ENCODE measurements at regions not wholly inside any gene's neighbourhood (a gene's known extent, or its start where the extent isn't known, plus 50 kb on each side); places are given as distances from the start of the nearest gene placed in this dataset.
"Not testable (repeated sequence)": the region's sequence is repeated elsewhere in the genome, so short reads cannot be mapped to it uniquely, and the experiment has no call there.

DNA sequence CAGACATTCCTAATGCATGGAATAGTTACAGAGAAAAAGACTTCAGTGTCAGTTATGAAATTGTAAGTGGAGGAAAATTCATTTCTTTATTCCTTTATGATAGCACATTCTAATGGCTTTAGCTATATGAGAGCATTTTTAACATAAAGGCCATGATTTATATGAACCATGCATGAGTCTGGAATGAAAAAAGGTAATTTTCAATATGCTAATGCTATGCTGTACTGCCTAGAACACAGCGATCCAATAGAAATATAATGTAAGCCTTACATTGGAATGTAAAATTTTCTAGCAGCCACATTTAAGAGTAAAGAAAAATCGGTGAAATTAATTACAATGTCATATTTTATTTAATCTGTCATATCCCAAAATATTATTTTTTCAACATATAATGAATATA lies 932.0 kb downstream of the C4orf33 start:
- DNase-seq, result no peak

DNA sequence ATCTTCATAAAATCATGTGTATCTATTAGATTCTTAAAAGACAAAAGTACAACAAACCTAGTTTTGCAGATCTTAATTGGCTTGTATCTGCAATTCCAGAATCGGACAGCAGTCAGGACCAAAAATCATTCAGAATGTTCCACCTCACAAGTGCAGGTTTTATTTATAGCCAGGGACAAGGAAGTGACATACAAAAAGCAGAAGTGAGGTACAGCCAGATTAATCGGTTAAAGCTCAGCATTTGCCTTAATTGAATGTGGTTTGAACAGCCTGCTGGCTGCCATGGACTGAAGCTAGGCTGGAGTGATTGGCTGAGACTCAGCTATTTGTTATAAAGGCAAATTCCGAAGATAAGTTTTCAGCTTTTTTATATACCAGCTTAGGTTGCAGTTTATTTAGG lies 932.6 kb downstream of the C4orf33 start:
- no peak for DNase-seq

DNA sequence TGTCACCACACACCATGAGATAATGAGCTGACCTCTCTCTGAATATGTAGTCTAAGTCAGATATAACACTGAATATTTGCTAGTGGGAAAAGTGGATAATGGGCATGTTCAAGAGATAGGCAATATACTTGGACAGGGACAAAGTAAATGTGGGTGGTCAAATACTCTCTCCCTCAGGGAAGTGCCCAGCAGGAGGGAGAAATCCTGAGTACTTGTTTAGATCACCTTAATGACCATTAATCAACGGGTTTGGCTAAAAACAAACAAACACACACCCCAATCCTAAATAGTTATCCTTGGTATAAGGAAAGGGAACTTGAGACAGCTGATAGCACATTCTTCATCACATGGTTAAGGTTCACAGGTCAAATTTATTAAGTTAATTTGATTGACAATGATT lies 933.5 kb downstream of the C4orf33 start:
- DNase-seq, result no peak

DNA sequence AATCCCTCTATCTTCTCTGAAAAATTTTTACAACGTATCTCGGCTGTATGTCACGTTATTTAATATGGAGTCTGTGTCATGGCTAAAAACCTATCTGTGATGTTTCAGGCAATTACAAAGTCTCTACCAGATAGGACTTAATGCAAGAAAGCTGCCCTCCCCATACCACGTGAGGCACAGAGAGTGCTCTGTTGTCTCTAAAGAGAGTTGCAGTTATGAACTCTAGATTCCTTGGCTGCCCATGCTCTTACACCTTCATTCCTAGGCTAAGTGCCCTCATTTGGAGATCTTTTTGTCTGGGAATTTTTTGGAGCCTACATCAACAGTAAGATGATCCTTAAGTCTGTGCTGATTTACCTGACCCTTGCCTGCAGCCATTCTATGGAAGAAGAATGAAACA lies 935.9 kb downstream of the C4orf33 start:
- DNase-seq, result no peak

DNA sequence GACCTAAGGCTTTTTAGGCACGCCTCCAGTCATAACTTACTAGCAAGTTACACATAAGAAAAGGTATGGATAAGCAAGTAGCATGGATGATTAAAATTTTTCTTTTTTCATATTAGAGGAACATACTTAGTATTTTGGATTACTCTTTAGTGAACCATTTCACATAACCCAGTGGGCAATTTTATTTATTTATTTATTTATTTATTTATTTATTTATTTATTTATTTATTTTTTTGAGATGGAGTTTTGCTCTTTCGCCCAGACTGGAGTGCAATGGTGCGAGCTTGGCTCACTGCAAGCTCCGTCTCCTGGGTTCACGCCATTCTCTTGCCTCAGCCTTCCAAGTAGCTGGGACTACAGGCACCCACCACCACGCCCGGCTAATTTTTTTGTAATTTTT lies 937.7 kb downstream of the C4orf33 start:
- DNase-seq, result not testable (repeated sequence)

DNA sequence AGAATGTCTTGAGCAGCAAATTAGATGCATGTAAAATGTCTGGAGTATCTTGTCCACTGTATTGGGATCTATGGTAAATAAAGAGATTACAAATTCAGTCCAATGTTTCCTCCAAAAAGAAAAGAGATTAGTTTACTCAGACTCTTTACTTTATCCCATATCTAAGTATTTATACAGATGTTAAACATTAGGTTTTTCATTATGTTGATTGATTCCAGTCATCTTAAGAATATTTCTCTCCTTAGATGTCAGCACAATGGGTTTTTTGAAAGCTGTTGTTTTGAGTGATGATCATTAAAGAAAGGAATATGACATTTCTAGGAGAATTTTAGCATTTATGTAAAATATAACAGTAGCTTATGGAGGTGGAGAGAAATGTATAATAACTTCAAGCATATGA lies 938.9 kb downstream of the C4orf33 start:
- no peak for DNase-seq

DNA sequence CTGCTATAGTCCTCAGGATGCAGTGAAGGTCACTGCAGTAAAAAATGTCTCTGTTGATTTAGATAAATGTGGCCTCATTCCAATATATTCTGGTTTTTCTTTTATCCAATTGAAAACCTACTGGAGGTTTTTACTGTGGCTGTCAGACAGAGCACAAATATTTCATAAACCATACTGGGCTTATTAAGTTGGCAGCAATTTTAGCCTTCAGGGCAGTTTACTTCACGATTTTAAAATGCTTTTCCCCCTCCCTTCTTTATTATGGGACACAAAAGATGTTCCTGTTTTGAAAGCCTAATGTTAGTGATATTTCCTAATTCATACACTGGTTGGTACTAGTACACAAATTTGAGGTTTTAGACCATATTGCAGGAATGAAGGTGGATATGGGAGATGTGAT lies 939.4 kb downstream of the C4orf33 start:
- DNase-seq, result no peak

DNA sequence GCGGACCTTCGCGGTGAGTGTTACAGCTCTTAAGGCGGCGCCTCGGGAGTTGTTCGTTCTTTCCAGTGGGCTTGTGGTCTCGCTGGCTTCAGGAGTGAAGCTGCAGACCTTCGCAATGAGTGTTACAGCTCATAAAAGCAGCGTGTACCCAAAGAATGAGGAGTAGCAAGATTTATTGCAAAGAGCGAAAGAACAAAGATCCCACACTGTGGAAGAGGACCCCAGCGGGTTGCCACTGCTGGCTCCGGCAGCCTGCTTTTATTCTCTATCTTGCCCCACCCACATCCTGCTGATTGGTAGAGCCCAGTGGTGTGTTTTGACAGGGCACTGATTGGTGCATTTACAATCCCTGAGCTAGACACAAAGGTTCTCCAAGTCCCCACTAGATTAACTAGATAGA lies 941.9 kb downstream of the C4orf33 start:
- not testable (repeated sequence) for DNase-seq

DNA sequence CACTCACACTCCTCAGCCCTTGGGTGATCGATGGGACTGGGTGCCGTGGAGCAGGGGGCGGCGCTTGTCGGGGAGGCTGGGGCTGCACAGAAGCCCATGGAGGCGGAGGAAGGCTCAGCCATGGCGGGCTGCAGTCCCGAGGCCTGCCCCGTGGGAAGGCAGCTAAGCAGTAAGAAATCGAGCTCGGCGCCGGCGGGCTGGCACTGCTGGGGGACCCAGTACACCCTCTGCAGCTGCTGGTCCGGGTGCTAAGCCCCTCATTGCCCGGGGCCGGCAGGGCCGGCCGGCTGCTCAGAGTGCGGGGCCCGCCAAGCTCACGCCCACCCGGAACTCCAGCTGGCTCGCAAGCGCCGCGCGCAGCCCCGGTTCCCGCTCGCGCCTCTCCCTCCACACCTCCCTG lies 942.6 kb downstream of the C4orf33 start:
- DNase-seq, result not testable (repeated sequence)

DNA sequence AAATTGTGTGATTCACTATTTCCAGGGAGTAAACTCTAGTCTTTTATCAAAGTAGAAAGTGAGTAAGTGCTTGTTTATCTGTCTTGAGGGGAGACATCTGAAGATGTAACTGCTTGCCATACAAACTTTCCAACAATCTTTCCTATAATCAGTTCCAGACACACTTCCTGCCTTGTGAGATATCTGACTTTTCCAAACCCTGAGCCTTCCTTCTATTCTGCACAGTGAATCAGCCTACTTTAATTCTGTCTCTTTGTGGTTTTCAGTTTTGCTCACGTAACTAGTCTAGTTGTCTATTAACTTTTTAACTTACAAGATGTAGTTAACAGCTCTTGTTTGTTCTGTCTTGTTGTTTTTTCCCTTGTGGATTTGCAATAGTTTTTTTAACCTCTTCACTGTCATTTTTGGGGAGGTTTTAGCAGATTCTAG lies 947.8 kb downstream of the C4orf33 start:
- DNase-seq, result no peak

DNA sequence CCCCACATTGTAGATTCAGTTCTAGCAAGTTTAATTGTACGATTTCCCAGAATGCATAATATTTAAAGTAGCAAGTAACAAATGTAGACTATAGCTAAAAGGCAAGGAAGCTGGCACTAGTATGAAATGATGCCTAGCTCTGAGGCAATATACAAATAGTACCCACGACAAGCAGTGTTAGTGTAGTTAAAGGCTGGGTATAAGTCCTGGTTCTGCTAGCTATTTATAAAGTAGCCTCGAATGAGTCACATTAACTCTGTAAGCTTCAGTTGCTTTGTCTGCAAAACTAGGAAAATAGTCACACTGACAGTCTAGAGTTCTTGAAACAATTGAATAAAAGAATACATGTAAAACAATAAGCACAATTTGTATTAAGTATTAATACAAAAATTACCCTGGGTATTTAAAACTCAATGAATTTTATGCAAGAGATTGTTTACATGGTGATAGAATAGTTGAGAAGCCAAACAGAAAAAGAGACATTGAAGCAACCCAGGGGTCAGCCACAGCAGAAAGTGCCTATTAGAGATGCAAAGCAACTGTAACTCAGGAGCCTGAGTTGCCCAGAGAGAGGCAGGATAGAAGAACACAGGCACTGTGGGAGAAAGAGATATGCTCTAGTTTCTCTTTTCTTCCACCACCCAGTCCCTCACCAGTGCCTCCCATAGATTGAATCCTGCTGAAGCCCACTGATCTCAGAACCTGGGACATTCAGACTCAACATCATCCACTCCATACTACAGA lies 949.0 kb downstream of the C4orf33 start:
- no peak for DNase-seq

DNA sequence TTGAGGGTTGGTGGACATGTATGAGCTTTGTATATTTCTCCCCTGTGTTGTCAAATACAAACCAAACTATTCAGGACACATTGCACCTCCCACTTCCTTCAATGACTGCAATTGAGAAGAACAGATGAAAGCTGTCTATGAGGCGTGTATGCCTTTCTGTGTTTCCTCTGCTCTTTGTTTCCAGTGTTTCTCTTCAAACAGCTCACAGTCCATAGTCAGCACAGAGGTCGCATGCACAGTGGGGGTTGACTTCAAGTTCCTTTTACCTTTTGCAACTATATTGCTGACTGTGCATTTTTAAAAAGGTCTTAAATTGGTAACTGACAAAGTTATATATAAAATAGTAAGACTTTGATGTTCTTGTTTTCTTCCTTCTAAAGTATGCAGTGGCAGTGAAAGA lies 957.8 kb downstream of the C4orf33 start:
- no peak for DNase-seq

DNA sequence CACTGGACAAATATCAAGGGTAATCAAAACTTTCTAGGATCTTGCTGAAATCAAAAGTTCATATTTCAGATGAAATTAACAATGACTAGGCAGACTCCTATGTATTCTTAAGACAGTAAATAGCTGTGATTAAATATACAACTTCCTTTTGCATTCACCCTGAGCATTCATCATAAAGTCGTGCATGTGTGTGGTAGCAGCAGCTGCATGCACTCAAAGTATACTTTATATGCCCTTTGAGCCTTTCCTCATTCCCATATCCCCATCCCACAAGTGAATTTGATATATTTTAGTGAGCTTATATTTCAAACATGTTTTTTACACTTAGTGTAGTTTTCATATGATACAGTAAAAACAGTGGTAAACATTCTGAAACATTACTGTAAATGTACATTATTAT lies 959.0 kb downstream of the C4orf33 start:
- no peak for DNase-seq

DNA sequence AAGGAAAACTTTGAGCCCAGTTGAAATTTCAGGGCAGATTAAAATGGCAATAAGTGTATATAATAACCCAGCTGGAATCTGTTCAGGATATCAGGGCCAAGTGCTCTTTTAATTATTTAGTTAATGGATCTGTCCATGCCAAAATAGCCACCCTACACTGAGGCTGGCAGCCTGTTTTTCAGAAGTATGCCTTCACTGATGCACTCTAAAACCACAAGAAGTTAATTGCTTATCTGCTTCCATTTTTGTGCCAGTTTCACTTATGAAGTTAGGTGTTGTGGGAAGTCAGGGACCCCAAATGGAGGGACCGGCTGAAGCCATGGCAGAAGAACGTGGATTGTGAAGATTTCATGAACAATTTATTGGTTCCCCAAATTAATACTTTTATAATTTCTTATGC lies 960.3 kb downstream of the C4orf33 start:
- no peak for DNase-seq

DNA sequence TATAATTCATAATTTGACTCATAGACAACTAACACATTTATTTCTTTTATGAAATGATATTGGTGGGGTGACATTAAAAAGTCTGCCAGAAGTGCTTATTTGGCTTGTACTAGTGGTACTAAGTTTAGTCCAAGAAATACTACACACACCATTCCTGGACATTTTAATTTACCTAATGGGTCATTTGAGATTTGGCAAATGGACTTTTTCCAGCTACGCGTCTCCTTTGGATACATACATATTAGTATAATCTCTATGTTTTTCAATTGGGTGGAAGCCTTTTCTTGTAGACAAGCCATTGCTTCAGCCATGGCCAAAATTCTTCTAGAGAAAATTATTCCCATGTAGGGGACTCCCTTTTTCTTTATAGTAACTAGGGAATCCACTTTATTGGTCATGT lies 968.5 kb downstream of the C4orf33 start:
- DNase-seq, result no peak

DNA sequence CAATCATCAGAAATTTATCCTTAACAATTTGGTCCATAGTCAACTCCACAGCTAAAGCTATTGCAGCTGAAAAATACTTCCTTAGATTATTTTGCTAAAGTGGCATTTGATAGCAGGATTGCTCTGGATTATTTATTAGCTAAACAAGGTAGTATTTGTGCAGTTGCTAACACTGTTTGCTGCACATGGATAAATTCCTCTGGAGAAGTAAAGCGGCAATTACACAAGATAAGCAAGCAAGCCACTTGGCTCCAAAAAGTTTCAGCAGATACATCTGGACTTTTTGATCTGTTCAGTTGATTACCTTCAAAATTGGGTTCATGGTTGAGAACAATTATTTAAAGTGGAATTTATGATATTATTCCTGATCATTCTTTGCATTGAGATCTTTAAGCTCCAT lies 971.5 kb downstream of the C4orf33 start:
- no peak for DNase-seq

DNA sequence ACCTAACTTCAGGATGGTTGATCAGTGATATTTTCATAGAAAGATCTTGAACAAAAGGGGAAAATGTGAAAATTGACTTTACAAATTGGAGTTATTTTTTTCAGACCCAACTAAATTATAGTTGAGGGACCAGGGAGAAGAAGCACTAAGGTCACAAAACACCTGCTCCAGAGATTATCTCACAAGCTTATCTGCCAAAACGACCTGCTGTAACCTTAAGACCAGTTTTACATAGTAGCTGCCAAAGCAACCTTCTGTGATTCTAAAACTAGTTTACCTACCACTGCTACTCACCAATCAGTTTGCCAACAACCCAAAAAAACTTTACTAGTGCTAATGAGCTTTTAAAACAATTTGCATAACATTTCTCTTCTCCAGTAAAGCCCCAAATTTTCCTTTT lies 972.1 kb downstream of the C4orf33 start:
- DNase-seq, result no peak

DNA sequence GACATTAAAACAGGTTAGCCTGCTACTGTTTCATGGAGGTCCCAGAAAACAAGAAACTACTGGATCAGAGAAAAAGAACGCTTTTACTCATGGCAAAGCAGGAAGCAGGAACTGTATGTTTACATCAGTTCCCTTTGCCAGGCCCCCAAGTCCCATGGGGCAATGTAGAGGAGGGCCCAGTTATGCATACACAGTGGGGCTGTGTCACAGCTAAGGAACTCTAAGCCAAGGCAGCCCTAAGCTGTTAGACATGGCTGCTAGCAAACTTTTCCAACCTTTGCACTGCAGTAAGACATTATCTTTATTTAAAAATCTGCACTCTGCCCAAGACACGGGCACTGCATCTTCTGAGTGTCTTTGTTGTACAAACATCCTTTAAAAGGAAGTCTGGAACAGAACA lies 975.8 kb downstream of the C4orf33 start:
- DNase-seq, result no peak

DNA sequence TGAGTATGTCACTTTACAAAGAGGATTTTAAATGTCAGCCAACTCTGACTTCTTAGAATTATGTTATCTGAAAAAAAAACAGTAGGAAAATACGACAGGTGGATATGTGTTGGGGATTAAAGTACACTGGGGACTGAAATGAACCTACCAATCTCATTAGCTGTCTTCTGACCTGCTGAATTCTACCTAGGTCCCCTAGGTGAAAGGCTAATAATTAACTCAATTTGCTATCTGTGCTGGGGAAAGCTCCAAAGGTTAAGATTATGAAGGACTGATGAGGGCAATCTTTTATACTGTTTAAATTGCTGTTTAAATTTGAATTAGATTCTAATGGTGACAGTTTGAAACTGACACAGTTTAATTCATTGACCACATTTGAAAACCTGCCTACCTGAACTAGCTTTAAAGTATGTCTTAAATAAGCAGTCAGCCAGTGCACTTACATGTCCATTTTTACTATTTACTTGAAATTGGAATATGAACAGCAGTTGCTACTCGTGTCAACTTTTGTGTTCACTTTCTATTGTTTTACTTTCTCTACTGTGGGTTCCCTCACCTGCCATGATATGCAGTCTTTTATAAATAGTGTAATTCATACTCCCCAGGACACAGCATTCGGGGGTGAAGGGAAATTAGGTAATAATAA lies 977.3 kb downstream of the C4orf33 start:
- DNase-seq, result no peak

DNA sequence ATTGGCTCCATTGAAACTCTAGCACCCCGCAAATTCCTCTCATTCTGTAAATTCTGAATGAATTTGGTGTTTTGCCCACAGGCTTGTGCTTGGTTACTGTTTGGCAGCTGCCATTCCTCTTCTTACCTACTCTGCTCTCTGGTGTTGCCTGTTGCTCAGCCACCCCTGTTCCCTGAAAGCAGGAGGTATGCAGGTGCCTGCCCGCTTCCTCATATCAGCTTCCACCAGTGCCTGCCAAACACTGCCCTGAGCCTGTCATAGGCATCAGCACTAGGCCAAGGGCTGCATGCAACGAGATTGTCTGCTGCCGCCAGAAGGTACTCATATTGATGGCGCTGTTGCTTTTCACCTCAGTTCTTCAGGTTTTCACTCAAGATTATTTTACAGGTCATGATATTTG lies 978.1 kb downstream of the C4orf33 start:
- no peak for DNase-seq

DNA sequence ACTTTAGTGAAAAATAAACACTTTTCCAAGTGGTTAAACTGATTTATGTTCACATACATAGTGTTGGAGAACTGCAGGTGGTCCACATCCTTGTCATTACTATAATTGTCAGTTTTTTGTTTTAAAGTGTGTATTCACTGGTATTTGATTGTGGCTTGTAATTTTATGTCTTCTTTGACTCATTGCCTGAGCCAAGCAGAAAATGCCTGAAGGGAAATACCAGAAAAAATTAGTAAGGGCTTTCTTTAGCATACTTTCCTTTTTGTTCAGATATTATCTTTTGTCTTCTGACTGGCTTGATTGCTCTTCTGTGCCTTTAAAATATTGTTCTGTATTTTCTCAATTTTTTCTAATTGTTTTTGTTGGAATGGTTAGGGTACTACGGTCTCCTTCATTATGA lies 981.3 kb downstream of the C4orf33 start:
- DNase-seq, result peak; percentile 6

DNA sequence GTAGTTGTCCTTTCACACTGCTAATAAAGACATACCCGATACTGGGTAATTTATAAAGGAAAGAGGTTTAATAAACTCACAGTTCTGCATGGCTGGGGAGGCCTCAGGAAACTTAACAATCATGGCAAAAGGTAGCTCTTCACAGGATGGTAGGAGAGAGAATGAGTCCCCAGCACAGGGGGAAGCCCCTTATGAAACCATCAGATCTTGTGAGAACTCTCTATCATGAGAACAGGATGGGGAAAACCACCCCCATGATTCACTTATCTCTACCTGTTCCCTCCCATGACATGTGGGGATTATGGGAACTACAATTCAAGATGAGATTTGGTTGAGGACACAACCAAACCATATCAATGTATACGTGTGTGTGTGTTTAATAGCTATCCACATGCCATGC lies 983.1 kb downstream of the C4orf33 start:
- not testable (repeated sequence) for DNase-seq

DNA sequence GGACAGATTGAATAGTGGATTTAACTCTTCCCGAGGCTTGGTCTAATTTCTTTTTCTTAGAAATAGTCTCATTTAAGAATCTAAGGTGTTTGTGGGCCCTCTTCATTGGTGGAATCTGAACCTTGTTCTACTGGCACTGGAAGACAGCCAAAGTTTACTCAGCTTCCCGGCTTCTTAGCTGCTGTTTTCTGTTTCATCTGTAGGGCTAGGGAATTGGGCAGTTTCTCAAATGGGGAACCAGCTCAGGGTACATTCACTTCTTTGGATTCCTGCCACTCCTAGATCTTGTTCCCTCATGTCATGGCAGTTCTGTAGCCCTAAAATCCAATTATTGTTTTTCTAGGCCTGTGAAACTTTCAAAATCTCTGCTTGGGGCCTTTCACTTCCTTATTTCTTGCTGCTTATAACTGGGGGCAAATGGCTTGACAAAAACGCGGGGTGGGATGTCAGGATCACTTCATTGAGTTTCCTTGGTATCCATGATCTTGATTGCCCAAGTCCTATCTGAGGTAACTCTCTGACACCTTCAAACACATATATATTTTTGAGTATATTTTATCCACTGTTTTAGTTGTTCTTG lies 985.0 kb downstream of the C4orf33 start:
- no peak for DNase-seq

DNA sequence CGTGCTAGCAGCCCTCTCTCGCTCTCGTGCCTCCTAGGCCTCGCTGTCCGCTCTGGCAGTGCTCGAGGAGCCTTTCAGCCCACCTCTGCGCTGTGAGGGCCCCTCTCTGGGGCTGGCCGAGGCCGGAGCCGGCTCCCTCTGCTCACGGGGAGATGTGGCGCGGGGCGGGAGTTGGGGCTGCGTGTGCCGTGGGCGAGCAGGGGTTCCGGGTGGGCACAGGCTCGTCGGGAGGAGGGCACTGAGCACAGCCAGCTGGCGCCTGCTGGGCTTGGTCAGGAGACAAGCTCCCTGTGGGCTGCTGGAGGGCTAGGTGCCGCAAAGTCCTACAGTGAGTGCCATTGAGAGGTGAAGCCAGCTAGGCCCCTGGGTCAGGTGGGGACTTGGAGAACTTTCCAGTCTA lies 994.5 kb downstream of the C4orf33 start:
- DNase-seq, result no peak
